RKO (cell line): ENCODE measurements at regions not wholly inside any gene's neighbourhood (a gene's known extent, or its start where the extent isn't known, plus 50 kb on each side); places are given as distances from the start of the nearest gene placed in this dataset.

ENCODE experiments used
- DNase-seq: peaks from one replicate; pipeline ENCODE4 v3.0.0-alpha.2; 2016; ENCODE audit warnings: low spot score

DNA sequence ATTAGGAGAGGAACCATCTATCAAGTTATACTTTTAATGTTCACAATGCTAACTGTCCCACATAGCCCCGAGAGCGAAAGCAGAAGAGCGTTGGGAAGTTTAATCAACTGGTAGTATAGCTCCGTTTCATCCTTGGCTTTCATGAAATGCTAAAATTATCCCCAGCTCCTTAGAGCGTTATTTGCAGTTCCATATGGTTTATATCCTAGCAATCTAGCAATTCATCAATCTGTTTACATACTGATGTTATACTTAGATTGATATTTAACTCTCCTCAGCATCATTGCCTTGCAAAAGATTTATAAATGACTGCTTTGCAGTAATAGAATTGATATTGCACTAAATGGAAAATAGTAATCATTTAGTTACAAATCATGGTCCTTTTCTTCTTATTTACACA, 419.8 kb downstream of the COG6 start:
- DNase-seq = no peak

DNA sequence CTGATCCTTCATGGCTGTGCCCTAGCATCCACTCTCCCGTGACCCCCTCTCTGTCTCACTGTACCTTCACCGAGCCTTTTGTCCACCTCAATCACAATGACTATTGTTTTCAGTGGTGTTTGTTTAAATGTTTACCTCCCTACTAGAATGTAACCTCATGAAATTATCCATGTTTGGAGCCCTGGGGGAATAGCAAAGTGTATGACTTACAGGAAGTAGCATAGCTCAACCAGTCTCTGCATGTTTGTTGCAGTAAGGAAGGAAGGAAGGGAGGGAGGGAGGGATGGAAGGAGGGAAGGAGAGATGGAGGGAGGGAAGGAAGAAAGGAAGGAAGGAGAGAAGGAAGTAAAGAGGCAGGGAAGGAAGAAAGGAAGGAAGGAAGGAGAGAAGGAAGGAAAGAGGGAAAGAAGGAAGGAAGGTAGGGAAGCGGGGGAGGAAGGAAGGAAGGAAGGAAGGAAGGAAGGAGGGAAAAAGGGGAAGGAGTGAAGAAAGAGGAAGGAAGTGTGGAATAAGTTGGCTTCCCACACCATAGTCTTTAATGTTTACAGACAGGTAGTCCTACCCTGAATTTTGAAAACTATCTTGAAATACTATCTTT, 421.4 kb downstream of the COG6 start:
- DNase-seq = no peak

DNA sequence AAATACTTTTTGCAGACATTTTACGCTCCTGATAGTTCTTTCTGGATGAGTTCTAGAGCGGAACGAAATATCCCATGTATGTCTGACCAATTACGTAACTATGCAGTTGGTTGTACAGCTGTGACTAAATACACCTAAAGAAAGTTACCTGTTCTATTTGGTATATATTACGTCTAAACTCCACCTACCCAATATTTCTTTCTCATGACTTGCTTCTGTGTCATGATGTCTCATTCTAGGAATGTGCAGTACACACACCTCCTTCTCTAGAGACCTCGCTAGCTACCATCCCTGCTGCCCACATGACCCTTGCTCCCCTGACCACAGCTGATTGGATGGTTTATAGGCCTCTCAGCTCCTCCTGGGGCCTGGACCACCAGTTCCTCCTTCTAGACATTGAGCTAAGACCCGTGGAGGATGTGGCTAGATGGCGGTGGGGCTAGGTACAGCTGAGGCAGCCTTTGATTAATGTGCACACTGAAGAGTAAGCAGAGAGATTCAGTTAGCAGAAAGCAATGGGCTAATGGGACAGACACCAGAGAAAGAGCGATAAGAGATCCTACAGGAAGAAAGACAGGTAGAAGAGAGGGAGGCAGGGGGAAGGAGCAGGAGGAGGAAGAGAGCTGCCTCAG, 422.1 kb downstream of the COG6 start:
- DNase-seq = no peak

- DNase-seq = no peak
Measured at GRCh38 chr13:40079721-40080120, 424.3 kb downstream of the COG6 start.

GRCh38 chr13:40080676-40081075, 425.2 kb downstream of the COG6 start:
- no peak for DNase-seq

GRCh38 chr13:40082639-40083038, 427.2 kb downstream of the COG6 start:
- DNase-seq = no peak

DNA sequence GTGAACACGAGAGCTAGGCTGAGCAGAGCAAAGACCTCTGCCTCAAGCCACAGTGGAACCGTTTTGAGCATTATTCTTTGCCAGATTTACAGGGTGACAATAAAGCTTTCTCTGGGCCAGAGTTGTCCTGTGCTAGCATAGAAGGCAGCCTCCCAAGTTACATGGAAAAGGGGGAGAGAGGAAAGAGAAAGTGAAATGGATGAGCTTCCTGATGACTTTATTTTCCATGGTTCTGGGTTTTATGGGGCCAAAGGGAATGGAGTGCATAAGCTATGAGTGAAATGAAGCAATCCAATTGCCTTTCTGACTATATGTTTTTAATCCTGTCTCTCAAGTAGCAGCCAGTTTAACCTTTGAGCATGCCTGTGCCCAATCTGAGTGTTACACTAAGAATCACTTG, 428.4 kb downstream of the COG6 start:
- no peak for DNase-seq

DNA sequence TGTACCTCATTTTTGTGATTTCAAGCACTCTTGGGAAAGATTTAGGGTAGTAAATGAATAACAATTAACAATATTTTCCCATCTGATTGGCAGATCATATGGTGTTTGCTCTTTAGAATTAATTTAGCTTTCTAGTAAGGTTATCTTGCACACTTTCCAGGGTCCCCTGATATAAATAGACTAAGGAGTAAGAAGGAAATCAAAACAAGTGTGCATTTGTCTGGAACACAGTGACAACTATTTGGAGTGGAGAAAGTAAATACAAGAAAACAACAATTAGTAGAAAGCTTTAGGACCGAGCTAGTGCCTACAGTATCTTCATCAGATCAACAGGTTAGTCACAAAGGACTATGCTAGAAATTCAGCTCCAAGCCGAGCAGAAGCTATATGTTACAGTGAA, 429.5 kb downstream of the COG6 start:
- no peak for DNase-seq

DNA sequence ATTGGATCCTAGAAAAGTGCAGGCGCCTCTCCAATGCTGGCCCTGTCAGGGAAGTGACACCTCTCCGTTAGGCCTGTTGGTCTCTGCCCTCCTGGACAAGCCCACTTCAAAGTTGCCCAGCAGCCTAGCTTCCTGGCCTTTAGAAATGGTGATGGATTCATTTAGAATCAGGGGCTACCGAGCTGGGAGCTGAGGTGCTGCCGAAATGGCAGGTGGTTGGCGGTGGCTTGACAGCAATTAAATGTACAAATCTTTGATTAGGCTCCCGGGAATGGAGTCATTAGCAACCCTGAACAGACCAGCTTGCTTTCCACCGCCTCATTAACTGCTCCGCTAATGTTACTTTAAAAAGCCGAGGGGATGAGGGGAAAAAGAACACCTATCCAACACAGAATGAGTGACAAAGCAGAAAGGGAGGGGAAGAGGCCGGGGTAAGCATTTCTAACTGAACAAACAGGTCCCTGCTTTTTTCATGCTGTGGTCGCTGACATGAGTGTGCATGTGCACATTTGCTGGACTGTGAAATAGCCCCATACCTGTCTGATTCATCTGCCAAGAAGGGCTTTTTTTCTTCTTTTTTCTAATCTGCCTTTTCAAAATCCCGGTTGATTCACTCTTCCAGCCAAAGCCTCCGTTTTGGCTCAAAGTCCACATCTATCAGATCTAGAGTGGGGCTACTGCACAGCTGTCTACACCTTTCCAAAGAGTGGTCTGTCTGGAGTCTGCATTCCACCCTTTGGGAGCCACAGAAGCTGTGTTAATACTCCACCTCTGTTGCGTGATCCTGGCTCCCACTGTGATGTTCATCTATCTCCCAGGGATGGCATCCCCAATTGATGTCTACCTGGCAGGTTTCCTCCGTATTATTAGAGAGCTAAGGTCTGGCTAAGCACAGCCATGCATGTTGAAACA, 431.9 kb downstream of the COG6 start:
- DNase-seq = no peak

- DNase-seq = no peak
Measured at GRCh38 chr13:40094056-40094455, 438.6 kb downstream of the COG6 start.

- no peak for DNase-seq
Measured at GRCh38 chr13:40095695-40096356, 440.4 kb downstream of the COG6 start.

- no peak for DNase-seq
Measured at GRCh38 chr13:40096357-40096901, 441.0 kb downstream of the COG6 start.

- DNase-seq = no peak
Measured at GRCh38 chr13:40098246-40098645, 442.8 kb downstream of the COG6 start.

DNA sequence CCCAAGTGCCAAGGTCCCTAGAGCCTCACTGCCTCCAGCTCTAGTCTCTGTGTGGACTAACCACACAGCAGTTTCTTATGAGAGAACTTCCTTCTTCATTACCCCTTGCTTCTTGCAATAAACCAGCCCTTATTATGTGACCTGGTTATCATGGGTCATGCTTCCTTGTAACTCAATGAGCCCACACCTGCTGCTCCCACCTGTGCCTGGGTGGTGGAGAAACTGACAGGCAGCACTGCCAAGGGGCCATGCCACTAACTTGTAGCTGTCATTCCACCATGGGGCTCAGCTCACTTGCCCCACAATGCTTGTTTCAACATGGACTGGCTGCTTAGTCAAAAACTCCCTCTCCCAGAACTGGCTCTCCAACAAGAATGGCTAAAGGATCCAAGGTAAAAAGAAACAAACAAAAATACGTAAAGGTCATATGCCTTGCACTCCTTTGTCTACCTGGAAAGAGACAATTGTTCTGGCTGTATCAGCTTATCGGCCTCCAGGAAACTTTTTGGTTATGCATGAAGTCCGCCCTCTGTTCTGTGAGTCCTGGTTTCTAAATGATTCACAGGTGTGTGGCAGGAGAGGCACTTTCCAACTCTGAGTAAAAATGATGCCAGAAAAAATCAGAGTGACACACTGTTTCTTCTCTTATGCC, 446.4 kb downstream of the COG6 start:
- DNase-seq = no peak

DNA sequence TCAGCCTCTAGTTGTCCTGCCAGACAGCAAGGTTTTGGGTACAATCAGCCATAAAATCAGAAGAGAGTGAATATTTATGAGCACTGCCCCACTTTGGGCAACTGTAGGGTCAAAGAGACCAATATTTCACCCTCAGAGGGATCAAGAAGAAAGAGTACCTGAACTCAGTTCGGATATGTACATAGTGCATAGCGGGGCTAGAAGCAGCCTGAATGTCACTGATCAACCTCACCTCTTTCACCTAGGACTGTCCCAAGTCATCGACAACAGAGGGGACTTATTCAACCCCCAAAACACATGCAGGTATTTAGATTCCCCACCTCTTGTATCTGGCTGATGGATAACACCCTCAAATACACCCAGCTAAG, 446.9 kb downstream of the COG6 start:
- DNase-seq = no peak

DNA sequence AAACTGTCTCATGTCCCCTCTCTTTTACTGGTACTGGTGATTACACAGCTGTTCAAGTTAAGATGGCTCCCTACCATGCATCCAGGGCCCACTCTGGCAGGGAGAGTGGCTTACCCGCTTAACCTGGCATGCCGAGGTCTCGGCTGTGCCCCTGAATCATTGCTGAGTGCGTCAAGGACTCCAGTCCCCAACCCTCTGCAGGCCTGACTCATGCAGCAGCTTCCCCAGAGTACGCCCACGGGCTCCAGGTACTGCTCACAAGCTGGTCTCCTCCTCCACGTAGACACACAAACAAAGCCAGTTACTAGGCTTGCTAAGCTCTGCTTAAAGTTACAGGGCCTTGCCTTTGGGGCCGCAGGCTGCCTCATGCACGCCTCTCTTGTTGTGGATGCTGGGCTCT, 447.4 kb downstream of the COG6 start:
- peak; percentile 38 for DNase-seq

GRCh38 chr13:40103864-40104263, 448.4 kb downstream of the COG6 start:
- no peak for DNase-seq

- no peak for DNase-seq
Measured at GRCh38 chr13:40105231-40105630, 449.8 kb downstream of the COG6 start.

- peak; percentile 78 for DNase-seq
Measured at GRCh38 chr13:40109351-40109844, 453.9 kb downstream of the COG6 start.

- DNase-seq = no peak
Measured at GRCh38 chr13:40113643-40114304, 458.3 kb downstream of the COG6 start.

- DNase-seq = no peak
Measured at GRCh38 chr13:40114305-40114896, 458.9 kb downstream of the COG6 start.
